ENCODE measurements at regions not wholly inside any gene's neighbourhood (a gene's known extent, or its start where the extent isn't known, plus 50 kb on each side); places are given as distances from the start of the nearest gene placed in this dataset.

GRCh38 chr5:155605920-155606319, 592.4 kb downstream of the KIF4B start:
- no peak overlapping the region for H3K9ac ChIP-seq (replicated peaks in 1 of 4; ENCODE audit: extremely low read depth in 1 of 4, low read depth in 3 of 4, low read length in 3 of 4)
- H3K18ac ChIP-seq (ENCODE audit: extremely low read depth, low read length), result no peak overlapping the region
- no peak overlapping the region for H2BK5ac ChIP-seq (ENCODE audit: low read depth, low read length)
- H2BK15ac ChIP-seq (ENCODE audit: low read length), result no peak overlapping the region
- H3K79me2 ChIP-seq (ENCODE audit: control insufficient read depth in 1 of 2, insufficient read depth in 2 of 2, low read length in 2 of 2), result no peaks in the 10 kb centered on the region
- ChIA-PET POLR2A (ENCODE audit: partially characterized antibody) (no interaction called here), CTCF (ENCODE audit: partially characterized antibody) (interaction anchor here (2.2 kb wide), 1 partner anchor 11 kb away, joined by 9 read pairs; no protein-coding TSS in a partner anchor)
- no peaks in the 10 kb centered on the region for H3K9me3 ChIP-seq (ENCODE audit: insufficient read depth in 2 of 2, low read depth in 1 of 2, low read length in 1 of 2)
- DNase-seq (ENCODE audit: low read depth in 1 of 2, low spot score in 2 of 2) (no peak), FAIRE-seq (no peak)
- H3K79me1 ChIP-seq (ENCODE audit: low read depth, low read length), result no peaks in the 10 kb centered on the region
- no peaks in the 10 kb centered on the region for H3K27me3 ChIP-seq (replicated peaks in 1 of 4; ENCODE audit: control insufficient read depth in 3 of 4, extremely low read depth in 1 of 4, insufficient read depth in 3 of 4, low read length in 3 of 4)
- H3K27ac ChIP-seq (ENCODE audit: low read depth, low read length), result no peak overlapping the region
- H3K36me3 ChIP-seq (ENCODE audit: control insufficient read depth in 2 of 4, insufficient read depth in 4 of 4, low read length in 3 of 4), result no peaks in the 10 kb centered on the region
- no peak overlapping the region for H4K8ac ChIP-seq (ENCODE audit: extremely low read depth, insufficient read depth, low read length)
- H4K20me1 ChIP-seq (replicated peaks in 1 of 2; ENCODE audit: control insufficient read depth in 1 of 2, insufficient read depth in 2 of 2, low read length in 2 of 2), result no peaks in the 10 kb centered on the region
- no peak overlapping the region for H3K4me3 ChIP-seq (ENCODE audit: extremely low read depth in 1 of 4, insufficient read depth in 2 of 4, low read depth in 3 of 4, low read length in 4 of 4)
- 0 out of 7 replicates have a peak, but pooled peaks cover 0 to 2% (median 0%) of the 10 kb centered on the region in 4 experiments for H3K4me1 ChIP-seq (replicated peaks in 1 of 4; ENCODE audit: control insufficient read depth in 3 of 4, insufficient read depth in 4 of 4, low read length in 3 of 4)
- H4K5ac ChIP-seq (ENCODE audit: insufficient read length, low read depth, low read length), result no peak overlapping the region
- no peak overlapping the region for H3K23ac ChIP-seq (ENCODE audit: insufficient read length)
- H2BK20ac ChIP-seq (ENCODE audit: low read length), result no peak overlapping the region
- H2BK12ac ChIP-seq (ENCODE audit: low read depth, low read length), result no peak overlapping the region
- H2AFZ ChIP-seq (ENCODE audit: low read length), result no peak overlapping the region
- no peak overlapping the region for H3K14ac ChIP-seq (ENCODE audit: insufficient read length)
- H2AK5ac ChIP-seq (ENCODE audit: low read depth, low read length), result no peak overlapping the region
- TF ChIP-seq JUN (IDR thresholded peaks at IDR 0.05; ENCODE audit: low read depth, low read length), result no peak
- TF ChIP-seq RNF2 (IDR thresholded peaks at IDR 0.05; ENCODE audit: borderline replicate concordance, low read depth, low read length, missing control alignments, poor library complexity, severe bottlenecking), result no peak
- no peak for TF ChIP-seq EZH2 (IDR thresholded peaks at IDR 0.05; ENCODE audit: low read depth, low read length, severe bottlenecking)
- TF ChIP-seq CHD2 (IDR thresholded peaks at IDR 0.05; ENCODE audit: low read length), result no peak
- no peak for TF ChIP-seq CREB1 (IDR thresholded peaks at IDR 0.05)
- H4K91ac ChIP-seq (replicated peaks; ENCODE audit: insufficient read length, low read length), result no peak overlapping the region
- no peak overlapping the region for H3K56ac ChIP-seq (replicated peaks; ENCODE audit: insufficient read length, low read depth, low read length)
- H3K4me2 ChIP-seq (ENCODE audit: insufficient read depth in 1 of 2, low read depth in 2 of 2, low read length in 2 of 2), result no peak overlapping the region
- H3K4ac ChIP-seq (replicated peaks; ENCODE audit: insufficient read length, low read depth, low read length), result no peak overlapping the region
- WGBS, 2 experiments (ENCODE audit: extremely low coverage in 1 of 2, insufficient coverage in 1 of 2, insufficient read length in 1 of 2, insufficient replicate concordance in 2 of 2, low coverage in 1 of 2, low lambda C conversion rate in 2 of 2, missing lambda C conversion rate in 1 of 2), result 87% methylated on average over 1 of the region's 1 CpG; no CpG with 5 or more reads in 1 of the 2 experiments
- no peak overlapping the region for H2BK120ac ChIP-seq (replicated peaks; ENCODE audit: low read depth, low read length)
- no peaks in the 10 kb centered on the region; the same call in 1 of the 2 replicates for H3K23me2 ChIP-seq (ENCODE audit: low read depth, low read length)

All from H1 (cell line).